Right forelimb (tissue), 1 donor: ENCODE measurements at regions not wholly inside any gene's neighbourhood (a gene's known extent, or its start where the extent isn't known, plus 50 kb on each side); places are given as distances from the start of the nearest gene placed in this dataset.
A peak's percentile ranks its signal among the peaks of the same experiment; 100 is the strongest.
"Not testable (repeated sequence)": the region's sequence is repeated elsewhere in the genome, so short reads cannot be mapped to it uniquely, and the experiment has no call there.

ENCODE experiments used
- DNase-seq: peaks from one replicate; pipeline ENCODE4 v3.0.0-alpha.2; 2018

GRCh38 chr12:107510211-107510610 lies 175.4 kb upstream of the PWP1 start:
- no peak for DNase-seq

- DNase-seq: no peak
Measured at GRCh38 chr12:107511292-107511691, 174.3 kb upstream of the PWP1 start.

GRCh38 chr12:107512391-107512790 lies 173.2 kb upstream of the PWP1 start:
- no peak for DNase-seq

- no peak for DNase-seq
Measured at GRCh38 chr12:107513184-107513583, 172.4 kb upstream of the PWP1 start.

- no peak for DNase-seq
Measured at GRCh38 chr12:107513636-107514400, 171.8 kb upstream of the PWP1 start.

- no peak for DNase-seq
Measured at GRCh38 chr12:107514887-107515445, 170.6 kb upstream of the PWP1 start.

GRCh38 chr12:107515446-107515958 lies 170.1 kb upstream of the PWP1 start:
- DNase-seq: no peak

- DNase-seq: not testable (repeated sequence)
Measured at GRCh38 chr12:107517816-107518215, 167.8 kb upstream of the PWP1 start.

- DNase-seq: no peak
Measured at GRCh38 chr12:107518868-107519267, 166.7 kb upstream of the PWP1 start.

GRCh38 chr12:107519906-107520859 lies 165.4 kb upstream of the PWP1 start:
- no peak for DNase-seq

- no peak for DNase-seq
Measured at GRCh38 chr12:107521826-107522355, 163.7 kb upstream of the PWP1 start.

- no peak for DNase-seq
Measured at GRCh38 chr12:107522692-107523477, 162.7 kb upstream of the PWP1 start.

- DNase-seq: no peak
Measured at GRCh38 chr12:107523775-107524535, 161.6 kb upstream of the PWP1 start.

- DNase-seq: no peak
Measured at GRCh38 chr12:107525063-107525718, 160.4 kb upstream of the PWP1 start.

- DNase-seq: no peak
Measured at GRCh38 chr12:107525719-107526554, 159.7 kb upstream of the PWP1 start.

GRCh38 chr12:107526555-107527180 lies 158.9 kb upstream of the PWP1 start:
- no peak for DNase-seq

GRCh38 chr12:107528731-107529365 lies 156.8 kb upstream of the PWP1 start:
- no peak for DNase-seq

- DNase-seq: no peak
Measured at GRCh38 chr12:107529991-107530390, 155.6 kb upstream of the PWP1 start.

GRCh38 chr12:107530701-107531100 lies 154.9 kb upstream of the PWP1 start:
- peak; percentile 55 for DNase-seq
